ENCODE measurements at regions not wholly inside any gene's neighbourhood (a gene's known extent, or its start where the extent isn't known, plus 50 kb on each side); places are given as distances from the start of the nearest gene placed in this dataset.

DNA sequence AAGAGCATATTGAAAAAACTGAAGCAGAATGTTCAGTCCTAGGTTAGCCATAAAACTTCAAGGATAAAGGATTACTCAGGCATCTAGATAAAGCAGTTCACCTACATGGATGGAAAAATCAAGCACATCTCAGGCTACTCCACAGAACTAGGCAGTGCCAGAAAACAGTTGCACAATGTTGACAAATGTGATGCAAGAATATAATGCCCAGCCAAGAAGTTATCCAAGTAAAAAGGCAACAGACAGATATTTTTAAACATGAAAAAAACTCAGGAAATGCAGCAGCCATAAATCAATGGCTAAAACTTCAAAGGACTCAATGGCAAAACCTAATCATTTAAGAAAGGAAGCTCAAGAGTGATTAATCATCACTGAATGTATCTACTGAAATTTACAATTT, 456.0 kb upstream of the FAM241A start:
- TF ChIP-seq POLR2AphosphoS5 (IDR thresholded peaks at IDR 0.05; ENCODE audit: borderline replicate concordance, low read depth, low read length) (peak; percentile 16; the same call in 1 of the 2 replicates), EZH2 (IDR thresholded peaks at IDR 0.05) (no peak)

Data from SK-N-MC (cell line).